GM12892 (cell line): ENCODE measurements at regions not wholly inside any gene's neighbourhood (a gene's known extent, or its start where the extent isn't known, plus 50 kb on each side); places are given as distances from the start of the nearest gene placed in this dataset.

ENCODE experiments used
- POLR2A ChIP-seq: IDR thresholded peaks from 2 replicates; pipeline ENCODE4 v1.6.1; 2011; ENCODE audit warnings: low read depth, low read length, control low read depth
- POLR2AphosphoS5 ChIP-seq: IDR thresholded peaks from 2 replicates; pipeline ENCODE4 v1.6.1; 2011; ENCODE audit warnings: low read depth, low read length, control low read depth

DNA sequence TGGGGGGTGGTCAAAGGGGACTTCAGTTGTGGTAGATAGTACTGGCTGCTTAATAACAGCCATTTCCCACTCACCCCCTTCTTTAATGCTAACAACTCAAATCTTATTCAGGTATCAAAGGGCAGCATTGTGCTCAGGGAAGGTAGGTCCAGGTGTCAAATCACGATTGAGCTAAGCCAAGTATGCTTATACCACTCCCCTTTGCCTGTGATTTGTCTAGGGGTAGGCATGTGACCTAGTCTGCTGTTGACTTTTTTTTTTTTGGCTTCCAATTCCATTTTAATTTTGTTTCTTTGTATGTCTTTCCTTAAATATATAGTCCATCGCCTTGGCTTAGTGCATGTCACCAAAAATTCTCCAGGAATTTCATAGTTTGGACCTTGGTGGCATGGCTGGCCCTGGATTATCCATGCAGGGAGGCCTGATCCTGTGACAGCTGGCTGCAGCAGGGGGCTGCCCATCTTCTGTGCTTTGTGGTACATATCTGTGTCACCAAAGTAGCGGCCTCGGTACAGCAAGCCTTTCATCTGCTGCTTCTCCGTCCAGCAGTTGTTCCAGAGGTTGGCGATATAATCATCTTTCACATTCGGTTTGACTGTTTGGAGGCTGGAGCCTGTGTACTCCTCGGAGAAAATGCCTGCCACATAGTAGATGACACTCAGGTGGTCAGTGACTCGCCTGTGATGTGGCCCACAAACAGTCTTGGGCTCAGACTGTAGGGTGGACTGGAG, 68.1 kb upstream of the SPRED2 start:
- no peak for TF ChIP-seq POLR2A
- TF ChIP-seq POLR2AphosphoS5: no peak
